Fibroblast of skin of left biceps (primary cell): ENCODE measurements at regions not wholly inside any gene's neighbourhood (a gene's known extent, or its start where the extent isn't known, plus 50 kb on each side); places are given as distances from the start of the nearest gene placed in this dataset.
"Not testable (repeated sequence)": the region's sequence is repeated elsewhere in the genome, so short reads cannot be mapped to it uniquely, and the experiment has no call there.

Experiments
- DNase-seq, 2 experiments: peaks; one replicate each; pipeline ENCODE4 v3.0.0-alpha.2; 2013; ENCODE audit warnings: low read depth in 2 of 2

- DNase-seq: no peak
These were observed 607.9 kb upstream of the TLE4 start for GRCh38 chr9:78963911-78964310.

DNA sequence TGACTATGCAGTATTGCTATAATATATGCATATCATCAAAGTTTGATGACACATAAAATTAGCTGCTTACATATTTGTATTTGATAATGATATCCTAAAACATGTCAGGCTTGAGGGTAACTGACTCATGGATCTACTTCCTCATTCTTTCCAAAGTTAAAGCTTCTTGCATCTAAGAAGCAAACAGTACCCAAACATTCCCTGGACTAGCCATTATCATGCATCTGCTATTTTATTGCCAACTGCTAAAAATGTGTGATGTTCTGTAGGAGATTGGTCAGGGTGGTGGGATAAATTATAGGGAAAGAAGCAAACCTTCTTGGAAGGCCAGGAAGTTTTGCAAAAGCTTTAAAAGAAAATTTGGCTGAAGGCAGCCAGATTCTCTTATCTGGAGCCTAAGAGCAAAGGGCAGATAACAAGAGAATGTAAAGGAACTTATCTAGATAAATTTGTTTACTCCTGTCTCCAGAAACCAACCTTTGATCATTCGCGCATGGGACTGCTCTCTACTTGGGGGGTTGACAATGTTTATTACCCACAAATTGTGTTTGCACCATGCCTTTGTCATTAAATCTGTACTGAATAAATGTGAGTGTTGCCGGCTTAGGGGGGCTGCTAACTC is 604.1 kb upstream of the TLE4 start:
- DNase-seq: no peak

DNA sequence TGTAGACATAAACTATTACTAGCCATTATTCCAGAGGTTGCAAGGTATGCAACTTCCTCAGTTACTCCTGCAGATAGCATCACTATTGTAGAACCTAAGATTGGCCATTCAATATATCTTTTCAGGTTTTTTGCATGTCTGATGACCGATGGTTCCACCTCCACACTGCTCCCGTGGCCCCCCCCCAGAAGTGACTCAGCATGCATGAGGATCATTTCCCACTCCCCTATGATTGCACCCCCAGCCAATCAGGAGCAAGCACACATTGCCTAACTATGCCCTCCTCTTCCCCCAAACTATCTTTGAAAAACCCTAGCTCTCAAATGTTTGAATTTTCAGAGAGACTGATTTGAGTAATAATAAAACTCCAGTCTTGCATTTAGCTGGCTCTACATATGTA is 601.4 kb upstream of the TLE4 start:
- no peak for DNase-seq

DNA sequence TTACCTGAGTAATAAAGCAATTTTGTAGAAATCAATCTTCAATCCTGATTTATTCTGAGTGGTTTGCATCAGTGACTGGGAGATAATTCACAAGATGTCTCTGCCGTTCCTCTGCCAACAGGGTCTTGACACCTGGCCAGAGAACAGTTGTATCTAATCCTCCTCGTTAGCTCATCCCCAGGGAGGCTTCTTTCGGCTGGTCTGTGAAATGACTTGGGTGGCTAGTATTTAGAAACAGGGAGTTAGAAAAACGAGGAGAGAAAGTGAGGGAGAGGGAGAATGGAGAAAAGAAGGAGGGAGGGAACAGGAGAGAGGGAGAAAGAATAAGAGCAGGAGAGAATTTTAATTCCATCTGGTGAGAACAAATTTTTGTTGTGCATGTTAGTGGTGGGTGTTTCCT is 600.2 kb upstream of the TLE4 start:
- no peak for DNase-seq

- DNase-seq: no peak
These were observed 599.3 kb upstream of the TLE4 start for GRCh38 chr9:78972303-78972999.

DNA sequence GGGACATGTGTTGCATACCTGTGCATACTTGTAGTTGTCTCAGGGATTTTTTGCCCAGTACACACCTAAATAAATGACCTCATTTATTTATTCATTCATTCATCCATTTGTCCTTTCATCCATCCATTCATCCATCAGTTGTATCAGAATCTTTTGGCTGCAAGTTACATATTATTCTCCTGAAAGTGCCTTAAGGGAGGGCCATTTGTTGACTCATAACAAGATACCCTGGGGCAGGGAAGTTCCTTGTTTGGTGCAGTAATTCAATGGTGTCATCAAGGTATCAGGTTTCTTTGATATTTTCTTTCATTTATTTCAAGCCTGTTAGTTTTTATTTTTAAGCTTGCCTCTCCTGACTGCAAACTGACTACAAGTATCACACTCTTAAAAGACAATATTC is 597.9 kb upstream of the TLE4 start:
- DNase-seq: no peak

- no peak for DNase-seq
These were observed 588.9 kb upstream of the TLE4 start for GRCh38 chr9:78982849-78983248.

DNA sequence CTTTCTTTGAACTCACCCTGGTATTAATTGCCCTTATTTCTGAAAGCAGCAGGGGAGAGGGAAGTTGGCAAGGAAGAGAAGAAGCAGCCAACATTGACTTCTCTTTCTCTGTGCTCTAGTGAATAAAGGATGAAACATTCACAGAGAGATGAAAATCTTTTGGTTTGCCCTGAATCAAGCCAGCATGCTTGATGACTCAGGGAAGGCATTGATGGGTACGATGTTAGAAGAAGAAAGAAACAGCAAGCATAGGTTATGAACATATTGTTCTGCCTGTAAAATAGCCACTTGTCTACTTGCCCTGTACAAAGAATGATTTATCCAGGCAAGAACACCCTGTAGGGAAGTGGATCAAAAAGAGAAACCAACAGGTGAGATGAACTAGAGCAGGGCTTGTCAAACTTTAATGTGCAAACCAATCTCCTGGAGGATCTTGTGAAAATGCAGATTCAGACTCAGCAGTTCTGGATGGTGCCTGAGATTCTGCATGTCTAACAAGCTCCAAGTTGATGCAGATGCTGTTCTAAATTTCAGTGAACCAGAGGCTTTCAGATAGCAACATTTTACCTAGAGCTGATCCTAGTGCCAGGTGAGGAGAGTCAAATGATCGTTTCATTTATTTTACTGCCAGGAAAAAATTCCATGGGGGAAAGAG is 586.6 kb upstream of the TLE4 start:
- DNase-seq: no peak

DNA sequence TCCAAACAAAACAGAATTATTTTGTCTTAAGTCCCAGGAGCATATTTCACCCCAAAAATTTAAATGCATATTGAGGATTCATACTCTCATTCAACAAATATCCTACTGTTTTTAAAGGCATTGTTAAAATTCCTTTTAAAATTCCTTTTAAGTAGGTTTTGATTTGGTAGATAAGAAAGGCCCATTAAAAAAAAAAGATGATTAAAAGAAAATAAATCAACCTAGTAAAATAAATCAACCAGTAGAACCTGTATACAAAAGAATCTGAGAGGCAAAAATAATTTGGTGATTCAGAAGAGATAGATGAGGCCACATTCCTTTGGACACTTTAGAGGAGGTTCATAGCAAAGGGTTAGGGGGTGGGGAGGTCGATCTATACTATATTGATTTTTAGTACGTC is 585.3 kb upstream of the TLE4 start:
- no peak for DNase-seq

GRCh38 chr9:78989031-78989658 is 582.6 kb upstream of the TLE4 start:
- no peak for DNase-seq

- no peak for DNase-seq
These were observed 577.3 kb upstream of the TLE4 start for GRCh38 chr9:78994471-78994870.

DNA sequence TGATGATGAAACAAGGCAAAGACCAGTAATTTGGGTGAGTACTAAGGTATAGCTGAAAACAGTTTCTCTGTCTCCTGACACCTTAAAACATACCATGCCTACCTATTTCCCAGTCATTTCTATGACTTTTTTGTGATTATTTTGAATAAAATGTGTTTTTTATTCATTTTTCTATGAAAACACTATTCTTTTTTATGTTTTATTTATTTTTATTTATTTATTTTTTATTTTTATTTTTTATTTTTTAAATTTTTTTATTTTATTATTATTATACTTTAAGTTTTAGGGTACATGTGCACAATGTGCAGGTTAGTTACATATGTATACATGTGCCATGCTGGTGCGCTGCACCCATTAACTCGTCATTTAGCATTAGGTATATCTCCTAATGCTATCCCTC is 576.8 kb upstream of the TLE4 start:
- not testable (repeated sequence) for DNase-seq

GRCh38 chr9:78997296-78997695 is 574.5 kb upstream of the TLE4 start:
- no peak for DNase-seq

- DNase-seq: no peak
These were observed 571.3 kb upstream of the TLE4 start for GRCh38 chr9:79000230-79001002.

DNA sequence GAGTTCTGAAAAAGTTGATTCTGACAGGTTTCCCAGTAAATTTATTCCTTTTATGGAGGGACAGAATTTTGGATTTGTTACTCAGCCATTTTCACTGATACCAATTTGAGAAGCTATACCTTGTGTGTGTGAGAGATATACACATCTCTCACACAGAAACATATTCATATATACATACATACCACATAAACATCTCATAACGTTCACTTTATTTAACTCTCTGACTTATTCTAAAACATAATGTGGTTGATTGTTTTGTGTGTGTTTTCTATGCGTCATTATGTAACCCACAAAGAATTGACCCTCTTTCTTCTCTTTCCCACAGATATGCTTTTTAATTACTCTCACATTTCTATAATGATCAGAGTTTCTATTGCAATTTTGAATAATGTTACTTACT is 570.8 kb upstream of the TLE4 start:
- DNase-seq: no peak

GRCh38 chr9:79003514-79003913 is 568.3 kb upstream of the TLE4 start:
- no peak for DNase-seq

GRCh38 chr9:79004032-79004431 is 567.7 kb upstream of the TLE4 start:
- DNase-seq: no peak

DNA sequence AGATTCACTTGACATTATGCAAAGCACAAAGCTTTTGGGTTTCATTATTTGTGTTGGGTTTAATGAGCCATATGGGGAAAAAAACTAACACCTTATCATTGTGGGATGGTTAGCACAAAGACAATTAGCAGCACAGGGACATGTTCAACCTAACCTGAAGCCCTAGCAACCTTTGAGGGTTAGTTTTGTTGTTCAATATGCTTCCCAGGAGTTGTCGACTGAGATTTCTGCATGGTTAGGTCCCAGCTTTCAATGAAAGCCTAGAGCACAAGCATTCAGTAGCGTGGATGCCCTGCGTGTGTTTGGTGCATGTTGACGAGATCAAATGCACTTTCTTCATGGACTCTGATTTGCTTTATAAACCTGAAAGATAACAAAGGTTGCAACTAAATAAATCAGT is 565.2 kb upstream of the TLE4 start:
- no peak for DNase-seq

DNA sequence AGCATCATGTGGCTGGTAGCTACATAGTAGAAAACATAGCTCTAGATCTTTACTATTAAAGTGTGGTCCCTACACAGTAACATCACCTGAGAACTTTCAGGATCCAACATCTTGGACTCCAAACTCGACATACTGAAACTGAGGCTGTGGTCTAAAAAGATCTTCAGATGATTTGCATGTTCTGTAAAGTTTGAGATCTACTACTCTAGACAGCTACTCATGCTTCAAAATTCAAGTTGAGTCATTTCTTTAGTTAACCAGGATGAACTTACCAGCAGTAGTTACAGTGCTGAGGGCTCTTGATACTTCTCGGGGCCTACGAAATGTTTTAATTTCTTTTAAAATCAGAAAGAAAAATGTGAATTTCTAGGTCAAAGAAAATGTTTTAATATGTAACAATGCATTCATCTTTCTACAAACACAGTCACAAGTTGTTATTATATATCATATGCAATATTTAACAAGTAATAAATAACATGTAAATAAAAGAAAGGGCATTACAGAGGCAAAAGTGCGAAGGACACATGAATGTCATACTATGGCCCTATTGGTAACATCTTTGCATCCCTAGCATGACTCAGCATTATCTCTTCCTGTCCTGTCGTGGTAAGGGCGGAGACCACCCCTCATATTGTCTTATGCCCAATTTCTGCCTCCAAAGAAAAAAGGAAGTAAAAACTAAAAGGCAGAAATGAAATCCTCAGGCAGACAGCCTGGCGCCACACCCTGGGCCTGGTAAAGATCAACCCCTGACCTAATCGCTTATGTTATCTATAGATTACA is 563.9 kb upstream of the TLE4 start:
- DNase-seq: no peak

DNA sequence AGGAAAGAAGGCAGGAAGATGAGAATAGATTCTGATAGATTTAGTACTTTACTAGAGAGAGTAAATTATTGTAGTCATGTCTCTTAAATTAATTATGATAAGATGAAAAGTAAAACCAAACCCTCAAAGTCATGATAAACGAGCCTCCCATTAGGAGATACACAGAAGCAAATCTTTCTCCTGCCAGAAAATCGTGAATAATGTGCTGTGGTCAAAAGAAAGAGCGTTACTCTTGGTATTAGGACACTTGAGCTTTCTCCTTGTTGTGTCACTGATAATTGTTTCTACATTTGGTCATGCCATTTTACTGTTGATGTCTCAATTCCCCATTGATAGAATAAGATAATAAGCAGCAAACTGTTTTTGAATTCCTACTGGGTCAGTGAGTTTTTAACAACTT is 562.8 kb upstream of the TLE4 start:
- no peak for DNase-seq

DNA sequence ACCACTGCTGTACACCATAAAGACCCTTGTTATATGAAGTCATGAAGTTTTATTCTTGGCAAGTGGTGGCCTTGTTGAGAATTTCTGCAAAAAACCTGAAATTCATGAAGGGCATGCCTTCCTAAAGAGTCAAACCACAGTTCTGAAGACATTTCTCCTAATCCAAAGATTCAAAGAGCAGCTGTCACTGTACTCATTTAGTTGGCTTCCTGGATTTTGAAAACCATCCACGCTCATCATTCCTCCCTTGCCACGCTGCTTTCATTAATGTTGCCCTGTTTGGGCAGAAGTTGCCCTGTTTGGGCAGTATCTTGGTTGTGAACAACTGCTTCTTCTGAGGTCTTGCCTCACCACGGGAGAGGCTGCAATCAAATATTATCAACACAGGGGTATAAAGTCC is 560.3 kb upstream of the TLE4 start:
- DNase-seq: no peak
